IMR-90 (cell line): ENCODE measurements at regions not wholly inside any gene's neighbourhood (a gene's known extent, or its start where the extent isn't known, plus 50 kb on each side); places are given as distances from the start of the nearest gene placed in this dataset.

Experiments
- ATAC-seq: fragments of 200-7000 bp; cut with Tn5 transposase; 2 replicates; pipeline ENCODE4 v1.9.1; 2020; ENCODE audit warnings: low read depth, mild to moderate bottlenecking, moderate library complexity
- BruUV-seq: library from RNA; stranded (reverse); fragments of 400-500 nt; replicated peaks from 2 replicates; lab custom pipeline; 2021; lab: Mats Ljungman, UMichigan
- CTCF ChIA-PET: fragments of 300-600 bp; formaldehyde crosslinking; extraction: SDS; loops from one replicate; lab custom pipeline; 2021; ENCODE audit warnings: antibody characterized with exemption; lab: Yijun Ruan, JAX
- POLR2A ChIA-PET: fragments of 300-600 bp; sonication (Branson Sonifier 250); formaldehyde crosslinking; loops from one replicate; lab custom pipeline; 2022; ENCODE audit warnings: antibody characterized with exemption; ENCODE audit not compliant: unreplicated experiment; lab: Charles Lee
- DNase-seq: peaks from one replicate; pipeline ENCODE4 v3.0.0; 2013
- H2AFZ ChIP-seq: replicated peaks from 2 replicates; pipeline ENCODE3; 2013; ENCODE audit warnings: low read length, mild to moderate bottlenecking; ENCODE audit not compliant: poor library complexity
- H2AK5ac ChIP-seq: 2 replicates; pipeline ENCODE4 v1.6.1; 2013; ENCODE audit warnings: low read depth, low read length, inconsistent platforms
- H2AK9ac ChIP-seq: replicated peaks from 2 replicates; pipeline ENCODE3; 2013; ENCODE audit warnings: mild to moderate bottlenecking, low read depth, low read length, moderate library complexity; ENCODE audit not compliant: poor library complexity
- H2BK120ac ChIP-seq: 2 replicates; pipeline ENCODE4 v1.6.1; 2013; ENCODE audit warnings: low read depth, low read length, inconsistent platforms
- H2BK15ac ChIP-seq: 3 replicates; pipeline ENCODE4 v1.6.1; 2013; ENCODE audit warnings: low read depth, low read length, inconsistent platforms
- H2BK20ac ChIP-seq: 2 replicates; pipeline ENCODE4 v1.6.1; 2013; ENCODE audit warnings: low read depth, mild to moderate bottlenecking, inconsistent platforms, low read length, moderate library complexity
- H2BK5ac ChIP-seq: 2 replicates; pipeline ENCODE4 v1.6.1; 2013; ENCODE audit warnings: mild to moderate bottlenecking, low read depth, low read length, inconsistent platforms; ENCODE audit not compliant: poor library complexity, severe bottlenecking
- H3K14ac ChIP-seq: replicated peaks from 2 replicates; pipeline ENCODE4 v1.6.1; 2013; ENCODE audit warnings: low read depth, low read length, inconsistent platforms
- H3K18ac ChIP-seq: 2 replicates; pipeline ENCODE4 v1.6.1; 2013; ENCODE audit warnings: low read depth, low read length, control low read depth
- H3K23ac ChIP-seq: 2 replicates; pipeline ENCODE4 v1.6.1; 2013; ENCODE audit warnings: low read depth, low read length, inconsistent platforms
- H3K27ac ChIP-seq: 2 replicates; pipeline ENCODE4 v1.5.1; 2013; ENCODE audit warnings: mild to moderate bottlenecking, control low read depth, low read length; ENCODE audit not compliant: insufficient read depth
- H3K27me3 ChIP-seq: 2 replicates; pipeline ENCODE4 v1.6.1; 2013; ENCODE audit warnings: low read length; ENCODE audit not compliant: control insufficient read depth, insufficient read depth
- H3K36me3 ChIP-seq: 2 replicates; pipeline ENCODE4 v1.6.1; 2013; ENCODE audit warnings: low read length, mixed read lengths; ENCODE audit not compliant: control insufficient read depth, insufficient read depth
- H3K4ac ChIP-seq: 2 replicates; pipeline ENCODE4 v1.6.1; 2013; ENCODE audit warnings: low read depth, low read length, inconsistent platforms
- H3K4me1 ChIP-seq: 2 replicates; pipeline ENCODE4 v1.6.1; 2013; ENCODE audit warnings: low read length, mixed read lengths; ENCODE audit not compliant: control insufficient read depth, insufficient read depth
- H3K4me2 ChIP-seq: 2 replicates; pipeline ENCODE4 v1.6.1; 2013; ENCODE audit warnings: low read depth, mild to moderate bottlenecking, control low read depth, low read length, moderate library complexity
- H3K4me3 ChIP-seq: 2 replicates; pipeline ENCODE4 v1.5.1; 2013; ENCODE audit warnings: low read depth, mild to moderate bottlenecking, control low read depth, low read length, moderate library complexity; ENCODE audit not compliant: insufficient read depth
- H3K56ac ChIP-seq: 2 replicates; pipeline ENCODE4 v1.6.1; 2013; ENCODE audit warnings: low read length, inconsistent platforms; ENCODE audit not compliant: insufficient read depth; ENCODE audit errors: extremely low read depth
- H3K79me1 ChIP-seq, 2 experiments: 2 replicates each; pipeline ENCODE4 v1.6.1; 2013; ENCODE audit warnings: low read length in 2 of 2, inconsistent platforms in 1 of 2, low read depth in 1 of 2
- H3K9ac ChIP-seq: 2 replicates; pipeline ENCODE4 v1.6.1; 2013; ENCODE audit warnings: low read depth, low read length, control low read depth
- H3K9me1 ChIP-seq: 2 replicates; pipeline ENCODE4 v1.6.1; 2013; ENCODE audit warnings: low read length, inconsistent platforms; ENCODE audit not compliant: insufficient read depth
- H3K9me3 ChIP-seq: 2 replicates; pipeline ENCODE4 v1.6.1; 2013; ENCODE audit warnings: low read length; ENCODE audit not compliant: control insufficient read depth, insufficient read depth
- H4K20me1 ChIP-seq: 2 replicates; pipeline ENCODE4 v1.6.1; 2013; ENCODE audit warnings: low read length, inconsistent platforms; ENCODE audit not compliant: insufficient read depth
- H4K5ac ChIP-seq: 2 replicates; pipeline ENCODE4 v1.6.1; 2013; ENCODE audit warnings: mild to moderate bottlenecking, low read depth, low read length, control low read depth
- H4K8ac ChIP-seq, 2 experiments: 2 replicates each; pipeline ENCODE4 v1.6.1; 2013; ENCODE audit warnings: low read depth in 2 of 2, low read length in 2 of 2, control low read depth in 1 of 2, inconsistent platforms in 1 of 2
- H4K91ac ChIP-seq: 2 replicates; pipeline ENCODE4 v1.6.1; 2013; ENCODE audit warnings: low read depth, low read length, inconsistent platforms; ENCODE audit not compliant: insufficient read depth
- BHLHE40 ChIP-seq: fragments of 150-350 bp; IDR thresholded peaks from 2 replicates; pipeline ENCODE4 v1.6.1; 2016; ENCODE audit warnings: mild to moderate bottlenecking, low read depth, low read length
- CEBPB ChIP-seq: IDR thresholded peaks from 2 replicates; pipeline ENCODE4 v1.6.1; 2012; ENCODE audit warnings: low read depth, low read length, improper control_type of control experiment
- CHD1 ChIP-seq: IDR thresholded peaks from 2 replicates; pipeline ENCODE4 v1.6.1; 2012; ENCODE audit warnings: low read depth, low read length, improper control_type of control experiment
- CTCF ChIP-seq: conservative IDR thresholded peaks from 2 replicates; pipeline ENCODE4 v1.5.1; 2012; ENCODE audit warnings: mild to moderate bottlenecking, low read depth, low read length, improper control_type of control experiment
- FOS ChIP-seq: fragments of 150-350 bp; IDR thresholded peaks from 2 replicates; pipeline ENCODE4 v1.6.1; 2016; ENCODE audit warnings: low read depth, low read length
- MAFK ChIP-seq: IDR thresholded peaks from 2 replicates; pipeline ENCODE4 v1.6.1; 2012; ENCODE audit warnings: low read depth, low read length, improper control_type of control experiment
- MAZ ChIP-seq: IDR thresholded peaks from 2 replicates; pipeline ENCODE4 v1.6.1; 2012; ENCODE audit warnings: low read depth, mild to moderate bottlenecking, low read length, improper control_type of control experiment, moderate library complexity, borderline replicate concordance
- MXI1 ChIP-seq: IDR thresholded peaks from 2 replicates; pipeline ENCODE4 v1.6.1; 2012; ENCODE audit warnings: low read depth, mild to moderate bottlenecking, low read length, moderate library complexity, borderline replicate concordance
- NFE2L2 ChIP-seq: fragments of 150-350 bp; IDR thresholded peaks from 2 replicates; pipeline ENCODE4 v1.6.1; 2016; ENCODE audit warnings: low read depth, mild to moderate bottlenecking, low read length
- POLR2A ChIP-seq: IDR thresholded peaks from 2 replicates; pipeline ENCODE4 v1.6.1; 2012; ENCODE audit warnings: mild to moderate bottlenecking, low read depth, low read length
- RAD21 ChIP-seq: IDR thresholded peaks from 2 replicates; pipeline ENCODE4 v1.6.1; 2012; ENCODE audit warnings: low read length, improper control_type of control experiment
- WGBS, 2 experiments: methylation state at CpG; one replicate each; pipeline versions ENCODE4 v1.1.5 to v1.1.7; 2013; ENCODE audit warnings: missing lambda C conversion rate in 2 of 2; ENCODE audit not compliant: insufficient read length in 1 of 2; ENCODE audit errors: extremely low coverage in 2 of 2; 5-methylcytosine and 5-hydroxymethylcytosine counted together
- dilution Hi-C: fragments of 300-500 bp; cut with HindIII; formaldehyde crosslinking; loops from one replicate; pipeline ENCODE4 v1.14.3; 2018; ENCODE audit warnings: low sequenced_read_pairs; ENCODE audit not compliant: unreplicated experiment
- in situ Hi-C: fragments of 300-500 bp; cut with MboI; formaldehyde crosslinking; loops from 3 replicates; pipeline ENCODE4 v1.14.3; 2019; ENCODE audit warnings: low sequenced_read_pairs, inconsistent platforms, mixed read lengths
- intact Hi-C: fragments of 100-400 bp; cut with micrococcal nuclease; formaldehyde crosslinking; loops from 2 replicates; pipeline ENCODE4 v1.10.0; 2022
- TF ChIP-seq, protein P1 (sequence below): fragments of 150-350 bp; IDR thresholded peaks from 2 replicates; pipeline ENCODE4 v1.6.1; 2016; ENCODE audit warnings: low read depth, mild to moderate bottlenecking, low read length, moderate library complexity, borderline replicate concordance
- TF ChIP-seq, protein P2 (sequence below): fragments of 150-350 bp; IDR thresholded peaks from 2 replicates; pipeline ENCODE4 v1.6.1; 2017; ENCODE audit warnings: mild to moderate bottlenecking, antibody characterized with exemption, low read length, low read depth

DNA sequence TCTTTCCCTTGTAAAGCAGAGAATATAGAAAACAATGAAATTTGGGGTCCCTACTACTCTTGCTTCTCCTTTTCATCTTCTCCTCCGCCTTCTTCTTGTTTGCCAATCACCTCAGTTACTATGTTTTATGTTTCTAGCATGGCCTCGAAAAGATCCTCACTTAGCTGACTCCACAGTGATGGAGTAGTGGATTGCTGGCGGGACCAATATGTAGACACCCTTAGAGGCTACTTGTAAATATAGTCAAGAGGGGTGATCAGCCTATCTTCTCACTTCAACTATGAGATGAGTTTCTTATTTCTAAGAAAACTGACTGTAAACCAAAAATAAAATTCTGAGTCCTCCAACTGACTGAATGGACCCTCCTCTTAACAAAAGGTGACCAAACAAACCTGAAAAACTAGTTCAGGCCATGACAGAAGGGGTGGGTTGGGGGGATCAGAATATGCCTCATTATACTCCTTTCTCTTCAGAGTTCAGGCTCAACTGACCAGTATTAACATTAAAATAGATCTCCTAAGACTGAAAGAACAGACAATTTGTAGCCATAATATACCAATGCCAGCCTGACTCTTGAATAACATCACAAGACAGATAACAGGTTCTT is 829.0 kb downstream of the TLE4 start:
- Histone ChIP-seq H4K8ac (no peak overlapping the region), H3K36me3 (no peaks in the 10 kb centered on the region), H2BK20ac (no peak overlapping the region), H2AFZ (no peak overlapping the region), H3K14ac (no peak overlapping the region), H4K91ac (no peak overlapping the region), H2BK15ac (no peak overlapping the region), H3K23ac (no peak overlapping the region), H3K79me1 (no peaks in the 10 kb centered on the region), H2AK9ac (no peak overlapping the region), H3K4ac (no peak overlapping the region), H3K18ac (no peak overlapping the region), H3K9me1 (no peaks in the 10 kb centered on the region), H3K56ac (no peak overlapping the region), H2AK5ac (no peak overlapping the region), H3K27me3 (no peaks in the 10 kb centered on the region), H3K27ac (no peak overlapping the region), H3K9ac (no peak overlapping the region), H3K4me3 (no peak overlapping the region), H4K5ac (no peak overlapping the region), H2BK120ac (no peak overlapping the region), H3K4me2 (no peak overlapping the region), H4K20me1 (no peaks in the 10 kb centered on the region), H2BK5ac (no peak overlapping the region), H3K9me3 (no peaks in the 10 kb centered on the region), H3K4me1 (no peaks in the 10 kb centered on the region)
- ATAC-seq (no peak), DNase-seq (no peak)
- dilution Hi-C loops = no loop called here
- POLR2A ChIA-PET = no interaction called here
- BruUV-seq = no TSS peak
- CTCF ChIA-PET = no interaction called here
- TF ChIP-seq MAZ = no peak
- no peak for TF ChIP-seq CHD1
- TF ChIP-seq MXI1 = no peak
- TF ChIP-seq RAD21 = no peak
- TF ChIP-seq, protein P1, sequence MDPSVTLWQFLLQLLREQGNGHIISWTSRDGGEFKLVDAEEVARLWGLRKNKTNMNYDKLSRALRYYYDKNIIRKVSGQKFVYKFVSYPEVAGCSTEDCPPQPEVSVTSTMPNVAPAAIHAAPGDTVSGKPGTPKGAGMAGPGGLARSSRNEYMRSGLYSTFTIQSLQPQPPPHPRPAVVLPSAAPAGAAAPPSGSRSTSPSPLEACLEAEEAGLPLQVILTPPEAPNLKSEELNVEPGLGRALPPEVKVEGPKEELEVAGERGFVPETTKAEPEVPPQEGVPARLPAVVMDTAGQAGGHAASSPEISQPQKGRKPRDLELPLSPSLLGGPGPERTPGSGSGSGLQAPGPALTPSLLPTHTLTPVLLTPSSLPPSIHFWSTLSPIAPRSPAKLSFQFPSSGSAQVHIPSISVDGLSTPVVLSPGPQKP = no peak
- no peak for TF ChIP-seq BHLHE40
- TF ChIP-seq, protein P2, sequence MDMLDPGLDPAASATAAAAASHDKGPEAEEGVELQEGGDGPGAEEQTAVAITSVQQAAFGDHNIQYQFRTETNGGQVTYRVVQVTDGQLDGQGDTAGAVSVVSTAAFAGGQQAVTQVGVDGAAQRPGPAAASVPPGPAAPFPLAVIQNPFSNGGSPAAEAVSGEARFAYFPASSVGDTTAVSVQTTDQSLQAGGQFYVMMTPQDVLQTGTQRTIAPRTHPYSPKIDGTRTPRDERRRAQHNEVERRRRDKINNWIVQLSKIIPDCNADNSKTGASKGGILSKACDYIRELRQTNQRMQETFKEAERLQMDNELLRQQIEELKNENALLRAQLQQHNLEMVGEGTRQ = no peak
- TF ChIP-seq POLR2A = no peak
- no peak for TF ChIP-seq CTCF
- TF ChIP-seq MAFK = no peak
- no peak for TF ChIP-seq NFE2L2
- no peak for TF ChIP-seq FOS
- no peak for TF ChIP-seq CEBPB
- in situ Hi-C loops = no loop called here
- WGBS, 2 experiments = no CpG with 5 or more reads among the region's 3 CpGs
- intact Hi-C loops = no loop called here
